Mesendoderm (in vitro differentiated cells): ENCODE measurements at regions not wholly inside any gene's neighbourhood (a gene's known extent, or its start where the extent isn't known, plus 50 kb on each side); places are given as distances from the start of the nearest gene placed in this dataset.
"Not testable (repeated sequence)": the region's sequence is repeated elsewhere in the genome, so short reads cannot be mapped to it uniquely, and the experiment has no call there.

Experiments used
- DNase-seq: peaks from one replicate; pipeline ENCODE4 v3.0.0; 2013
- H2AK5ac ChIP-seq: 2 replicates; pipeline ENCODE4 v1.6.1; 2013; ENCODE audit warnings: low read length, inconsistent platforms
- H2BK120ac ChIP-seq: 2 replicates; pipeline ENCODE4 v1.6.1; 2013; ENCODE audit warnings: low read depth, mild to moderate bottlenecking, low read length, moderate library complexity, mixed read lengths
- H2BK15ac ChIP-seq: replicated peaks from 2 replicates; pipeline ENCODE4 v1.6.1; 2013; ENCODE audit warnings: low read depth, mild to moderate bottlenecking, moderate library complexity
- H2BK5ac ChIP-seq: 2 replicates; pipeline ENCODE4 v1.6.1; 2013; ENCODE audit warnings: low read length, inconsistent platforms
- H3K18ac ChIP-seq: 2 replicates; pipeline ENCODE4 v1.6.1; 2013; ENCODE audit warnings: mild to moderate bottlenecking, low read length, mixed read lengths
- H3K23ac ChIP-seq: one replicate; pipeline ENCODE4 v1.6.1; 2013; ENCODE audit warnings: low read length
- H3K27ac ChIP-seq: 2 replicates; pipeline ENCODE4 v1.5.1; 2013; ENCODE audit warnings: low read depth, mild to moderate bottlenecking, inconsistent platforms, low read length, moderate library complexity
- H3K27me3 ChIP-seq: 2 replicates; pipeline ENCODE4 v1.6.1; 2013; ENCODE audit warnings: low read length, control low read depth, mild to moderate bottlenecking, inconsistent platforms; ENCODE audit not compliant: insufficient read depth, poor library complexity
- H3K36me3 ChIP-seq: 2 replicates; pipeline ENCODE4 v1.6.1; 2013; ENCODE audit warnings: low read length, inconsistent platforms; ENCODE audit not compliant: control insufficient read depth, insufficient read depth
- H3K4ac ChIP-seq: one replicate; pipeline ENCODE4 v1.6.1; 2013; ENCODE audit warnings: low read depth, mild to moderate bottlenecking, low read length, moderate library complexity
- H3K4me1 ChIP-seq: 2 replicates; pipeline ENCODE4 v1.6.1; 2013; ENCODE audit warnings: low read depth, low read length, inconsistent platforms; ENCODE audit not compliant: control insufficient read depth
- H3K4me2 ChIP-seq: 2 replicates; pipeline ENCODE4 v1.6.1; 2013; ENCODE audit warnings: low read length
- H3K4me3 ChIP-seq: 2 replicates; pipeline ENCODE4 v1.5.1; 2013; ENCODE audit warnings: mild to moderate bottlenecking, low read length
- H3K56ac ChIP-seq: one replicate; pipeline ENCODE4 v1.6.1; 2013; ENCODE audit warnings: low read length
- H3K79me1 ChIP-seq: 2 replicates; pipeline ENCODE4 v1.6.1; 2013; ENCODE audit warnings: low read length, inconsistent platforms
- H3K79me2 ChIP-seq: 2 replicates; pipeline ENCODE4 v1.6.1; 2013; ENCODE audit warnings: mild to moderate bottlenecking, low read length; ENCODE audit not compliant: control insufficient read depth, insufficient read depth
- H3K9ac ChIP-seq: 2 replicates; pipeline ENCODE4 v1.6.1; 2013; ENCODE audit warnings: low read length, inconsistent platforms
- H4K5ac ChIP-seq: one replicate; pipeline ENCODE4 v1.6.1; 2013; ENCODE audit warnings: low read length
- H4K8ac ChIP-seq: one replicate; pipeline ENCODE4 v1.6.1; 2013; ENCODE audit warnings: low read depth, mild to moderate bottlenecking, control low read depth, low read length, moderate library complexity
- WGBS: extraction: QIAGEN DNeasy Blood & Tissue Kit; methylation state at CpG from one replicate; pipeline ENCODE4 v1.1.7; 2013; ENCODE audit warnings: low lambda C conversion rate, missing lambda C conversion rate; ENCODE audit not compliant: insufficient coverage; ENCODE audit errors: extremely low coverage; 5-methylcytosine and 5-hydroxymethylcytosine counted together

GRCh38 chr5:162268694-162269481, 201.3 kb downstream of the GABRG2 start:
- no peak overlapping the region for H2BK120ac ChIP-seq
- H4K5ac ChIP-seq = no peak overlapping the region
- no peak overlapping the region for H2BK5ac ChIP-seq
- H3K36me3 ChIP-seq = no peaks in the 10 kb centered on the region
- no peak overlapping the region for H2AK5ac ChIP-seq
- H3K4me1 ChIP-seq = no peaks in the 10 kb centered on the region
- no peak overlapping the region for H3K9ac ChIP-seq
- no peak overlapping the region for H4K8ac ChIP-seq
- H3K79me2 ChIP-seq = no peaks in the 10 kb centered on the region
- H3K18ac ChIP-seq = no peak overlapping the region
- H3K4me2 ChIP-seq = no peak overlapping the region
- no peak overlapping the region for H3K23ac ChIP-seq
- no peak overlapping the region for H3K4me3 ChIP-seq
- H3K27me3 ChIP-seq = no peaks in the 10 kb centered on the region
- no peak overlapping the region for H3K27ac ChIP-seq
- H3K79me1 ChIP-seq = no peaks in the 10 kb centered on the region
- no peak overlapping the region for H3K4ac ChIP-seq
- no CpG with 5 or more reads among the region's 12 CpGs for WGBS
- H3K56ac ChIP-seq = no peak overlapping the region
- DNase-seq = no peak
- H2BK15ac ChIP-seq = no peak overlapping the region

GRCh38 chr5:162272417-162272816, 204.8 kb downstream of the GABRG2 start:
- H3K9ac ChIP-seq = no peak overlapping the region
- no peak overlapping the region for H2AK5ac ChIP-seq
- no peak overlapping the region for H3K18ac ChIP-seq
- H2BK120ac ChIP-seq = no peak overlapping the region
- DNase-seq = no peak
- no peak overlapping the region for H3K27ac ChIP-seq
- no peak overlapping the region for H4K5ac ChIP-seq
- no CpG with 5 or more reads among the region's 1 CpG for WGBS
- H3K4ac ChIP-seq = no peak overlapping the region
- H3K4me3 ChIP-seq = no peak overlapping the region
- H3K36me3 ChIP-seq = no peaks in the 10 kb centered on the region
- H3K79me2 ChIP-seq = no peaks in the 10 kb centered on the region
- no peaks in the 10 kb centered on the region for H3K79me1 ChIP-seq
- no peak overlapping the region for H3K23ac ChIP-seq
- no peaks in the 10 kb centered on the region for H3K4me1 ChIP-seq
- no peak overlapping the region for H2BK15ac ChIP-seq
- no peak overlapping the region for H3K4me2 ChIP-seq
- no peak overlapping the region for H3K56ac ChIP-seq
- H3K27me3 ChIP-seq = no peaks in the 10 kb centered on the region
- H4K8ac ChIP-seq = no peak overlapping the region
- H2BK5ac ChIP-seq = no peak overlapping the region

GRCh38 chr5:162274679-162275078, 207.1 kb downstream of the GABRG2 start:
- Histone ChIP-seq H3K56ac (no peak overlapping the region), H3K4me3 (no peak overlapping the region), H3K27ac (peak overlapping the region; percentile 70), H3K4me2 (no peak overlapping the region), H3K9ac (no peak overlapping the region), H4K8ac (no peak overlapping the region), H3K36me3 (no peaks in the 10 kb centered on the region), H4K5ac (no peak overlapping the region), H3K79me2 (no peaks in the 10 kb centered on the region), H2BK120ac (no peak overlapping the region), H2AK5ac (no peak overlapping the region), H3K18ac (peak overlapping the region; percentile 87), H3K4me1 (no peaks in the 10 kb centered on the region), H3K4ac (peak overlapping the region; percentile 55), H3K79me1 (no peaks in the 10 kb centered on the region), H3K23ac (no peak overlapping the region), H2BK5ac (no peak overlapping the region), H2BK15ac (no peak overlapping the region), H3K27me3 (no peaks in the 10 kb centered on the region)
- peak; percentile 97 for DNase-seq

GRCh38 chr5:162275387-162275786, 207.8 kb downstream of the GABRG2 start:
- H3K18ac ChIP-seq, H3K36me3 ChIP-seq, H2BK15ac ChIP-seq, H3K23ac ChIP-seq, H3K4ac ChIP-seq, H3K4me2 ChIP-seq, H4K8ac ChIP-seq, H3K79me2 ChIP-seq, H3K4me1 ChIP-seq, H3K27me3 ChIP-seq, H2AK5ac ChIP-seq, H4K5ac ChIP-seq, H3K79me1 ChIP-seq, H3K4me3 ChIP-seq, H2BK120ac ChIP-seq: not testable (repeated sequence)
- Histone ChIP-seq H3K27ac (peak overlapping the region; percentile 73), H2BK5ac (peak overlapping the region; percentile 59), H3K9ac (peak overlapping the region; percentile 51), H3K56ac (peak overlapping the region; percentile 67)
- peak; percentile 76 for DNase-seq
- WGBS = no CpG with 5 or more reads among the region's 4 CpGs

- H3K23ac ChIP-seq = no peak overlapping the region
- H3K4me3 ChIP-seq = no peak overlapping the region
- H3K27me3 ChIP-seq = no peaks in the 10 kb centered on the region
- no peak overlapping the region for H3K4ac ChIP-seq
- H3K79me2 ChIP-seq = peaks cover 3% of the 10 kb centered on the region
- DNase-seq = peak; percentile 93
- H2BK5ac ChIP-seq = peak overlapping the region; percentile 57
- no peak overlapping the region for H2BK15ac ChIP-seq
- H3K18ac ChIP-seq = peak overlapping the region; percentile 98
- no CpG with 5 or more reads among the region's 1 CpG for WGBS
- no peak overlapping the region for H3K4me2 ChIP-seq
- H3K79me1 ChIP-seq = no peaks in the 10 kb centered on the region
- H3K56ac ChIP-seq = peak overlapping the region; percentile 62
- no peak overlapping the region for H4K8ac ChIP-seq
- no peaks in the 10 kb centered on the region for H3K36me3 ChIP-seq
- no peak overlapping the region for H4K5ac ChIP-seq
- peak overlapping the region; percentile 82 for H3K27ac ChIP-seq
- no peak overlapping the region for H2AK5ac ChIP-seq
- H2BK120ac ChIP-seq = peak overlapping the region; percentile 92
- H3K9ac ChIP-seq = no peak overlapping the region
- peaks cover 3% of the 10 kb centered on the region for H3K4me1 ChIP-seq
Observed at GRCh38 chr5:162282191-162282590, 214.6 kb downstream of the GABRG2 start.

GRCh38 chr5:162283609-162284008, 216.0 kb downstream of the GABRG2 start:
- H3K79me2 ChIP-seq = peaks cover 3% of the 10 kb centered on the region
- no CpG with 5 or more reads among the region's 1 CpG for WGBS
- H3K36me3 ChIP-seq = no peaks in the 10 kb centered on the region
- H3K27me3 ChIP-seq = no peaks in the 10 kb centered on the region
- H4K8ac ChIP-seq = no peak overlapping the region
- H3K79me1 ChIP-seq = no peaks in the 10 kb centered on the region
- no peak overlapping the region for H3K4me3 ChIP-seq
- no peak overlapping the region for H3K9ac ChIP-seq
- no peak overlapping the region for H3K23ac ChIP-seq
- no peak overlapping the region for H4K5ac ChIP-seq
- H3K4ac ChIP-seq = peak overlapping the region; percentile 55
- H3K4me2 ChIP-seq = no peak overlapping the region
- H2BK15ac ChIP-seq = no peak overlapping the region
- peak overlapping the region; percentile 1 for H3K56ac ChIP-seq
- H2BK5ac ChIP-seq = peak overlapping the region; percentile 66
- no peak overlapping the region for H2AK5ac ChIP-seq
- H2BK120ac ChIP-seq = peak overlapping the region; percentile 48
- peak overlapping the region; percentile 43 for H3K18ac ChIP-seq
- H3K4me1 ChIP-seq = peaks cover 3% of the 10 kb centered on the region
- H3K27ac ChIP-seq = peak overlapping the region; percentile 80
- peak; percentile 90 for DNase-seq
